ENCODE measurements at regions not wholly inside any gene's neighbourhood (a gene's known extent, or its start where the extent isn't known, plus 50 kb on each side); places are given as distances from the start of the nearest gene placed in this dataset.

- TF ChIP-seq, protein P1, sequence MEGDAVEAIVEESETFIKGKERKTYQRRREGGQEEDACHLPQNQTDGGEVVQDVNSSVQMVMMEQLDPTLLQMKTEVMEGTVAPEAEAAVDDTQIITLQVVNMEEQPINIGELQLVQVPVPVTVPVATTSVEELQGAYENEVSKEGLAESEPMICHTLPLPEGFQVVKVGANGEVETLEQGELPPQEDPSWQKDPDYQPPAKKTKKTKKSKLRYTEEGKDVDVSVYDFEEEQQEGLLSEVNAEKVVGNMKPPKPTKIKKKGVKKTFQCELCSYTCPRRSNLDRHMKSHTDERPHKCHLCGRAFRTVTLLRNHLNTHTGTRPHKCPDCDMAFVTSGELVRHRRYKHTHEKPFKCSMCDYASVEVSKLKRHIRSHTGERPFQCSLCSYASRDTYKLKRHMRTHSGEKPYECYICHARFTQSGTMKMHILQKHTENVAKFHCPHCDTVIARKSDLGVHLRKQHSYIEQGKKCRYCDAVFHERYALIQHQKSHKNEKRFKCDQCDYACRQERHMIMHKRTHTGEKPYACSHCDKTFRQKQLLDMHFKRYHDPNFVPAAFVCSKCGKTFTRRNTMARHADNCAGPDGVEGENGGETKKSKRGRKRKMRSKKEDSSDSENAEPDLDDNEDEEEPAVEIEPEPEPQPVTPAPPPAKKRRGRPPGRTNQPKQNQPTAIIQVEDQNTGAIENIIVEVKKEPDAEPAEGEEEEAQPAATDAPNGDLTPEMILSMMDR (IDR thresholded peaks at IDR 0.05): no peak
- TF ChIP-seq POLR2A (IDR thresholded peaks at IDR 0.05): no peak
Observed at GRCh38 chr3:159497361-159497760, 491.3 kb upstream of the IL12A start.

Data from adrenal gland (tissue), 5 donors.